ENCODE measurements at regions not wholly inside any gene's neighbourhood (a gene's known extent, or its start where the extent isn't known, plus 50 kb on each side); places are given as distances from the start of the nearest gene placed in this dataset.
"Not testable (repeated sequence)": the region's sequence is repeated elsewhere in the genome, so short reads cannot be mapped to it uniquely, and the experiment has no call there.

- DNase-seq, result no peak
Measured at GRCh38 chr19:29006057-29006735, 206.8 kb downstream of the UQCRFS1 start.

GRCh38 chr19:29004796-29005195 is 208.2 kb downstream of the UQCRFS1 start:
- DNase-seq, result no peak

GRCh38 chr19:29003641-29004409 is 209.1 kb downstream of the UQCRFS1 start:
- DNase-seq, result no peak

- no peak for DNase-seq
Measured at GRCh38 chr19:29002336-29002735, 210.6 kb downstream of the UQCRFS1 start.

- DNase-seq, result no peak
Measured at GRCh38 chr19:29001597-29002245, 211.2 kb downstream of the UQCRFS1 start.

- no peak for DNase-seq
Measured at GRCh38 chr19:29001141-29001581, 211.8 kb downstream of the UQCRFS1 start.

- DNase-seq, result no peak
Measured at GRCh38 chr19:28999724-29000433, 213.1 kb downstream of the UQCRFS1 start.

GRCh38 chr19:28998974-28999373 is 214.0 kb downstream of the UQCRFS1 start:
- DNase-seq, result no peak

- DNase-seq, result not testable (repeated sequence)
Measured at GRCh38 chr19:28997866-28998265, 215.1 kb downstream of the UQCRFS1 start.

- no peak for DNase-seq
Measured at GRCh38 chr19:28990522-28990921, 222.4 kb downstream of the UQCRFS1 start.

GRCh38 chr19:28989739-28990138 is 223.2 kb downstream of the UQCRFS1 start:
- DNase-seq, result no peak

- no peak for DNase-seq
Measured at GRCh38 chr19:28988066-28988465, 224.9 kb downstream of the UQCRFS1 start.

- no peak for DNase-seq
Measured at GRCh38 chr19:28987177-28987576, 225.8 kb downstream of the UQCRFS1 start.

GRCh38 chr19:28985201-28985600 is 227.8 kb downstream of the UQCRFS1 start:
- DNase-seq, result no peak

GRCh38 chr19:28984315-28984714 is 228.6 kb downstream of the UQCRFS1 start:
- DNase-seq, result no peak

- DNase-seq, result no peak
Measured at GRCh38 chr19:28983430-28983829, 229.5 kb downstream of the UQCRFS1 start.

GRCh38 chr19:28981994-28982393 is 231.0 kb downstream of the UQCRFS1 start:
- DNase-seq, result no peak

GRCh38 chr19:28981518-28981917 is 231.4 kb downstream of the UQCRFS1 start:
- no peak for DNase-seq

GRCh38 chr19:28980236-28980868 is 232.6 kb downstream of the UQCRFS1 start:
- DNase-seq, result no peak

GRCh38 chr19:28977826-28978225 is 235.1 kb downstream of the UQCRFS1 start:
- DNase-seq, result no peak

- no peak for DNase-seq
Measured at GRCh38 chr19:28972058-28972852, 240.7 kb downstream of the UQCRFS1 start.

- no peak for DNase-seq
Measured at GRCh38 chr19:28971513-28971912, 241.4 kb downstream of the UQCRFS1 start.

Measured in left hindlimb (tissue), 1 donor.